ENCODE measurements at regions not wholly inside any gene's neighbourhood (a gene's known extent, or its start where the extent isn't known, plus 50 kb on each side); places are given as distances from the start of the nearest gene placed in this dataset.

DNA sequence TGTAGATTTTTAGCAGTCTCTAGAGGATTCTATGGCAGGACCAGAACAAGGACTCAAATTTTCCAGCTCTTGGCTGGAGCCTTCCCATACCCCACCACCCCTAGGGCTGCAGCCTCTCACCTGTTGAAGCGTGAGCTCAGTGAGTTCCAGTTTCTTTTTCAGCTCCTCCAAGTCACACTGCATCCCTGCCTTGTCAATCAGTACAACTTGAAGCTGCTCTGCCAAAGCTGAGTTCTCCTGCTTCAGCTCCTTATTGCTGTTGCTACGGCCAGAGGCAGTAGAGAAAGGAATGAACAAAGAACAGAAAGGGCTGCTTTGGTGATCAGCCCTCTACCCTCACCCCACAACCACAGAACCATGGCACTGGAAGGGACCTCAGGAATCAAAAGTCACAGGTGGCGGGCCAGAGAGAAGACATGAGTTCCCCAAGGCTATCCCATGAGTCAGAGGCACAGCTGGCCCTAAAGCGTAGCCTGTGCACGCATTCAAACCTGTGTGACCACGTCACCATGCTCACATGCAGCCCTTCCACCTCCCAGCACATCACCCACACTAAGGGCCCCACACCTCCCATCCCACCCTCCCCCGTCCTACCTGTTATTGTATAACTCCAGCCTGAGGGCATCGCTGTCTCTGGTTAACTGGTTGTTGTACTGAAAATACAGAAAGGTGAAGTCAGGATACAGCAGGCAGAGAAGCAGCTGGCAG is 83.3 kb upstream of the C2CD4B start:
- TF ChIP-seq, protein P1, sequence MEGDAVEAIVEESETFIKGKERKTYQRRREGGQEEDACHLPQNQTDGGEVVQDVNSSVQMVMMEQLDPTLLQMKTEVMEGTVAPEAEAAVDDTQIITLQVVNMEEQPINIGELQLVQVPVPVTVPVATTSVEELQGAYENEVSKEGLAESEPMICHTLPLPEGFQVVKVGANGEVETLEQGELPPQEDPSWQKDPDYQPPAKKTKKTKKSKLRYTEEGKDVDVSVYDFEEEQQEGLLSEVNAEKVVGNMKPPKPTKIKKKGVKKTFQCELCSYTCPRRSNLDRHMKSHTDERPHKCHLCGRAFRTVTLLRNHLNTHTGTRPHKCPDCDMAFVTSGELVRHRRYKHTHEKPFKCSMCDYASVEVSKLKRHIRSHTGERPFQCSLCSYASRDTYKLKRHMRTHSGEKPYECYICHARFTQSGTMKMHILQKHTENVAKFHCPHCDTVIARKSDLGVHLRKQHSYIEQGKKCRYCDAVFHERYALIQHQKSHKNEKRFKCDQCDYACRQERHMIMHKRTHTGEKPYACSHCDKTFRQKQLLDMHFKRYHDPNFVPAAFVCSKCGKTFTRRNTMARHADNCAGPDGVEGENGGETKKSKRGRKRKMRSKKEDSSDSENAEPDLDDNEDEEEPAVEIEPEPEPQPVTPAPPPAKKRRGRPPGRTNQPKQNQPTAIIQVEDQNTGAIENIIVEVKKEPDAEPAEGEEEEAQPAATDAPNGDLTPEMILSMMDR (IDR thresholded peaks at IDR 0.05), result no peak
- Mint-ChIP-seq H3K27ac (ENCODE audit: unreplicated experiment) (no peak overlapping the region), H3K36me3 (ENCODE audit: unreplicated experiment) (no peaks in the 10 kb centered on the region), H3K4me3 (ENCODE audit: unreplicated experiment) (no peak overlapping the region), H3K4me1 (ENCODE audit: unreplicated experiment) (no peaks in the 10 kb centered on the region), H3K9me3 (ENCODE audit: unreplicated experiment) (no peaks in the 10 kb centered on the region), H3K27me3 (ENCODE audit: unreplicated experiment) (peaks cover 33% of the 10 kb centered on the region)
- DNase-seq (ENCODE audit: extremely low spot score, unreplicated experiment), result no peak

DNA sequence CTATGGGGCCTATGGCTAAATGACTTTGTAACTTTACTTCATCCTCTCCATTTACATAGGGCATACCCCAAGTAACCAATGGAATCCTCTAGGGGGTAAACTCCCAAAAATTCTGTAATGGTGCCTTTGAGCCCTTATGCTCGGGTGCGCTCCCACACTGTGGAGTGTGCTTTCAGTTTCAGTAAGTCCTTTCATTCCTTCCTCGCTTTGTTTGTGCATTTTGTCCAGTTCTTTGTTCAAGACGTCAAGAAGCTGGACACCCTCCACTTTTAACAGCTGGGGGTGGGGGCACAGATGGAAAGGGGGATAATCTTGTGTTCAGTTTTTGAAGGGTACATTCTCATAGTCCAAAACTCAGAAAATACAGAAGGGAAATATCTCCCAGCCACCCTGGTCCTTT is 84.4 kb upstream of the C2CD4B start:
- no peaks in the 10 kb centered on the region for H3K9me3 Mint-ChIP-seq (ENCODE audit: unreplicated experiment)
- H3K27me3 Mint-ChIP-seq (ENCODE audit: unreplicated experiment), result peaks cover 41% of the 10 kb centered on the region
- peak; percentile 17 for DNase-seq (ENCODE audit: extremely low spot score, unreplicated experiment)
- H3K4me3 Mint-ChIP-seq (ENCODE audit: unreplicated experiment), result no peak overlapping the region
- no peak overlapping the region for H3K27ac Mint-ChIP-seq (ENCODE audit: unreplicated experiment)
- TF ChIP-seq, protein P1 (IDR thresholded peaks at IDR 0.05), result no peak
- no peaks in the 10 kb centered on the region for H3K4me1 Mint-ChIP-seq (ENCODE audit: unreplicated experiment)
- H3K36me3 Mint-ChIP-seq (ENCODE audit: unreplicated experiment), result no peaks in the 10 kb centered on the region

DNA sequence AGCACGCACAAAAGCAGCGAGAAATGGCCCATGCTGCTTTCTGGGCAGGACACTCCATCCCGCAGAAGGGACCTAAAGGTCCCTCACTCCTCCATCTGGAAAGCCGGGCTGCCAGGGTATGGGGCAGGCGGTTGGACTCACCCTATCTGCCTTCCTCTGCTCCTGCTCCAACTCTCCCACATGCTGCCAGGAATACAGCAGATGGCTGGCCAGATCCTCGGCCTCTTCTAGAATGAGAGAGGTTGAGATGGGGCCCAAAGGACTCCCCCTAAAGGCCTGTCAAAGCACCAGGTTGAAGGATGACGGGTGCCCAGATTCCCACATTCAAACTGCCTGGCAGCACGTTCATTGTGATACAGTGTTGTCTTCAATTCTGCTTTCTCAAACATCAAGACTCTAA is 85.1 kb upstream of the C2CD4B start:
- H3K4me3 Mint-ChIP-seq (ENCODE audit: unreplicated experiment), result no peak overlapping the region
- H3K27me3 Mint-ChIP-seq (ENCODE audit: unreplicated experiment), result peaks cover 48% of the 10 kb centered on the region
- H3K9me3 Mint-ChIP-seq (ENCODE audit: unreplicated experiment), result no peaks in the 10 kb centered on the region
- H3K36me3 Mint-ChIP-seq (ENCODE audit: unreplicated experiment), result no peaks in the 10 kb centered on the region
- H3K27ac Mint-ChIP-seq (ENCODE audit: unreplicated experiment), result no peak overlapping the region
- TF ChIP-seq, protein P1 (IDR thresholded peaks at IDR 0.05), result no peak
- DNase-seq (ENCODE audit: extremely low spot score, unreplicated experiment), result peak; percentile 72
- no peaks in the 10 kb centered on the region for H3K4me1 Mint-ChIP-seq (ENCODE audit: unreplicated experiment)

DNA sequence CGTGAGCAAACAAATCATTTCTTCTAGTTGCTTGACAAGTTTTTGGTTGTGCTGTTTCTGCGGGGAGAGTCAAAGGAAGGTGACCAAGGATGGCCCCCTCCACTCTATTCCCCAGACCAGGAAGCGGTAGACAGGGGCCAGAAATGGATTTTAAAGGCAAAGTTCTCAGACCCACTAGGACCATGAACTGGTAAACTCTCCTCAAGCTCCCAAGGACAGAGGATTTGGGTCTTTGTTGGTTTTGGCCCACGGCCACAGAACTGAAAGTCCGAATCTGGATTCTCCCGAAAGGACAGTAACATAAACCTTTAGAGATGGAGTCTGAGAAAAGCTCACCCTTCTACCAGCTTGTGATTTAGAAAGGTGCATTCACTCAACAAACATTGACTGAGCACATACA is 85.9 kb upstream of the C2CD4B start:
- Mint-ChIP-seq H3K4me1 (ENCODE audit: unreplicated experiment) (no peaks in the 10 kb centered on the region), H3K4me3 (ENCODE audit: unreplicated experiment) (no peak overlapping the region), H3K27me3 (ENCODE audit: unreplicated experiment) (peaks cover 49% of the 10 kb centered on the region), H3K36me3 (ENCODE audit: unreplicated experiment) (no peaks in the 10 kb centered on the region), H3K27ac (ENCODE audit: unreplicated experiment) (no peak overlapping the region), H3K9me3 (ENCODE audit: unreplicated experiment) (no peaks in the 10 kb centered on the region)
- TF ChIP-seq, protein P1 (IDR thresholded peaks at IDR 0.05), result no peak
- peak; percentile 64 for DNase-seq (ENCODE audit: extremely low spot score, unreplicated experiment)

DNA sequence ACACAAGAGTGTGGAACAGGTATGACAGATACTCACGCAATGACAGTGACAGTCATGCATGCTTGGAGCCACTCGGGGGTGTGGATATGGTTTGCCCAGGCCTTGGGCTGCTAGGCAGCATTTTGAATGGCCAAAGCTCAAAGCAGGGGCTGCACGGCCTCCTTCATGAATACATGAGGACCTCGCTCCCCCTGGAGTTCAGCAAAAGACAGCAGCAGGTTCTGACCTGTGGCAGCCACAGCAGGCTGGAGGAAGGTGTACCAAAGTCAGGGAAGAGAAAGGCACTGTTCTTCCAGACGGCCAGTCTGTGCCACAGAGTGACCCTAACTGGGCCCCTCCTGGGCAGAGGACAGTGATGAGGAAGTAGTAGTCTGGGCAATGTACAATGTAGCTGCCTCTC is 88.2 kb upstream of the C2CD4B start:
- Mint-ChIP-seq H3K27me3 (ENCODE audit: unreplicated experiment) (peaks cover 41% of the 10 kb centered on the region), H3K9me3 (ENCODE audit: unreplicated experiment) (no peaks in the 10 kb centered on the region), H3K36me3 (ENCODE audit: unreplicated experiment) (no peaks in the 10 kb centered on the region), H3K27ac (ENCODE audit: unreplicated experiment) (no peak overlapping the region), H3K4me3 (ENCODE audit: unreplicated experiment) (no peak overlapping the region), H3K4me1 (ENCODE audit: unreplicated experiment) (no peaks in the 10 kb centered on the region)
- peak; percentile 78 for DNase-seq (ENCODE audit: extremely low spot score, unreplicated experiment)
- TF ChIP-seq, protein P1 (IDR thresholded peaks at IDR 0.05), result no peak

All from osteocyte (in vitro differentiated cells).